ENCODE measurements at regions not wholly inside any gene's neighbourhood (a gene's known extent, or its start where the extent isn't known, plus 50 kb on each side); places are given as distances from the start of the nearest gene placed in this dataset.

DNA sequence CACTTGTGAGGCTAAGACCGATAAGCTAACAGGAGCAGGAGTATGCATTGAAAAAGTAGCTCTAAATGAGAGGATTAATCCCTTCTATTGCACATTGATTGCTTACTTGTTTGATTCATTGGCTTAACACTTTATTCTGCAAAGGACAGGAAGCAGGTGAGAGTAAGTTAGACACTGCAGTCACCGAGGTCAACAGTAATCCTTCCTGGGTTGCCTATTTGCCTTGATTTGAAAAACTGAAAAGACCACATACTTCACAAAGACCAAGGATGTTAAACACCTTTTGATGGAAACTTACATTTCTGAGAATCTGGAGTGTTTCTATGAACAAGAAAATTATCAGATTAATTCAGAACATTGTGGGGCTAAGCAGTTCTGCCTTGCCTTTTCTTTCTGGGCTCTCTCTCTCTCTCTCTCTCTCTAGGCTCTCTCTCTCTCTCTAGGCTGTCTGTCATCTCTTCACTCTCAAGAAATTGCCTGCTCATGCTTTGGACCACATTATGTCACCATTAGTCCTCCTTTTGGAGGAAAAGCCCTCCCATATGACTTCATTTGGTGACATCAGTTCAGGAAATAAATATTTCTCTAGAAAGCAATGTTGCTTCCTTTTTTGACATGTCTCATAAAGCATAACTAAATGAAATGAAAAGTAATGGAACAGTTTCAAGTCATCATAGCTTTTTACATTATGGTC lies 103.8 kb downstream of the TNFSF18 start:
- no peak overlapping the region for H3K4me3 ChIP-seq (ENCODE audit: low read depth, low read length)
- no peak for DNase-seq (ENCODE audit: low read depth)
- TF ChIP-seq, protein P1, sequence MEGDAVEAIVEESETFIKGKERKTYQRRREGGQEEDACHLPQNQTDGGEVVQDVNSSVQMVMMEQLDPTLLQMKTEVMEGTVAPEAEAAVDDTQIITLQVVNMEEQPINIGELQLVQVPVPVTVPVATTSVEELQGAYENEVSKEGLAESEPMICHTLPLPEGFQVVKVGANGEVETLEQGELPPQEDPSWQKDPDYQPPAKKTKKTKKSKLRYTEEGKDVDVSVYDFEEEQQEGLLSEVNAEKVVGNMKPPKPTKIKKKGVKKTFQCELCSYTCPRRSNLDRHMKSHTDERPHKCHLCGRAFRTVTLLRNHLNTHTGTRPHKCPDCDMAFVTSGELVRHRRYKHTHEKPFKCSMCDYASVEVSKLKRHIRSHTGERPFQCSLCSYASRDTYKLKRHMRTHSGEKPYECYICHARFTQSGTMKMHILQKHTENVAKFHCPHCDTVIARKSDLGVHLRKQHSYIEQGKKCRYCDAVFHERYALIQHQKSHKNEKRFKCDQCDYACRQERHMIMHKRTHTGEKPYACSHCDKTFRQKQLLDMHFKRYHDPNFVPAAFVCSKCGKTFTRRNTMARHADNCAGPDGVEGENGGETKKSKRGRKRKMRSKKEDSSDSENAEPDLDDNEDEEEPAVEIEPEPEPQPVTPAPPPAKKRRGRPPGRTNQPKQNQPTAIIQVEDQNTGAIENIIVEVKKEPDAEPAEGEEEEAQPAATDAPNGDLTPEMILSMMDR (IDR thresholded peaks at IDR 0.05; ENCODE audit: insufficient read depth, low read length), result no peak

DNA sequence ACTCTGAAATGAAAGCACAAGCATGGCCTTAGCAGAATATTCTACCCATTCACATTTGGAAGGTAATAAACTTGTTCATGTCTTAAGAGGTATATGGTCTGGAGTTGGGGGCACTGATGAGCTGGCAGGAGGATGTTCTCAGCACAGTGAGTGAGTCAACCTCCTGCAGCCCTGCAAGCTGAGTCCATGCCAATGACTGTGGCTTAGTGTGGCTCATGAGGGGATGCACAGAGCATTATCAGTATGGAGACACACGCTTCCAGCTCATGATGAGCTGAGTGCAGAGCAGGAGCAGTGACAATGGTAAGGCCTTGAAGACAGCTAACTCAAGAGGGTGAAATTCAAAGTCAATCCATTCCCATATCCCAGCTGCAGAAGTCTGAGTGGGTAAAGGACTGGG lies 102.3 kb downstream of the TNFSF18 start:
- no peak overlapping the region for H3K4me3 ChIP-seq (ENCODE audit: low read depth, low read length)
- peak; percentile 50 for DNase-seq (ENCODE audit: low read depth)
- TF ChIP-seq, protein P1 (IDR thresholded peaks at IDR 0.05; ENCODE audit: insufficient read depth, low read length), result no peak

DNA sequence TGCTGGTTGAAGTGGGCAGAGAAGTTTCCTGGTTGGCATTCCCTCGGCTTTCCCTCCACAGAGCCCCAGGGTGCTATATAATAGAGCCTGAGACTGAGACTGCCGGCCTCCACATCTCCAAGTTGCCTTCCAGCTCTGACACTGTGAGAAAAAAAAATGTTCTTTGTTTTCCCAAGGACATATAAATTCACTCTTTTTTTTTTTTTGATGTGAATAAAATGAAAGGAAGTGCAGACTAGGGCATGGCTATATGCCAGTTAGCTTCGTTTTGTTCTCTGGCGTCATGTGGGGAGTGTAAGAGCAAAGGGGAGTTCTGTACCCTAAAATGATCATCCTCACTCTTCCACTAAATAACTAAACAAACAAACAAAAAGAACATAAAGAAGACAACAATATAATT lies 101.6 kb downstream of the TNFSF18 start:
- no peak overlapping the region for H3K4me3 ChIP-seq (ENCODE audit: low read depth, low read length)
- TF ChIP-seq, protein P1 (IDR thresholded peaks at IDR 0.05; ENCODE audit: insufficient read depth, low read length), result no peak
- no peak for DNase-seq (ENCODE audit: low read depth)

DNA sequence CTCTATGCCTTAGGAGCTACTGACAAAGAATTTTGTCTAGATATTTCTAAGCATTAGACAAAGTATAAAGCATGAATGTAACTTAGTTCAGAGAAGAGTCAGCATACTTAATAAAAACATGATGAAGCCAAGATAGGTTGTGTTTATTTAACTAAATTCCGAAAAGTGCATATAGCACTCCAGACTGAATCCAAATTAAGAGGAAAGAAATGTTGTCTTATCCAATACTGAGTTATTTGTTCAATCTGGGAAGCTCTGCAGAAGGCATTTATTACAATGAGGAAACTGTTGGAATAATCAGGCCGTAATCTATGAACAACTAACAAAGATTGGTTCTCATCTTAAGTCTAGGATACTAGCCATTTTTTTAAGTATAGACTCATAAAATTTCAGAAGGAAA lies 100.2 kb downstream of the TNFSF18 start:
- TF ChIP-seq, protein P1 (IDR thresholded peaks at IDR 0.05; ENCODE audit: insufficient read depth, low read length), result no peak
- no peak for DNase-seq (ENCODE audit: low read depth)
- H3K4me3 ChIP-seq (ENCODE audit: low read depth, low read length), result no peak overlapping the region

DNA sequence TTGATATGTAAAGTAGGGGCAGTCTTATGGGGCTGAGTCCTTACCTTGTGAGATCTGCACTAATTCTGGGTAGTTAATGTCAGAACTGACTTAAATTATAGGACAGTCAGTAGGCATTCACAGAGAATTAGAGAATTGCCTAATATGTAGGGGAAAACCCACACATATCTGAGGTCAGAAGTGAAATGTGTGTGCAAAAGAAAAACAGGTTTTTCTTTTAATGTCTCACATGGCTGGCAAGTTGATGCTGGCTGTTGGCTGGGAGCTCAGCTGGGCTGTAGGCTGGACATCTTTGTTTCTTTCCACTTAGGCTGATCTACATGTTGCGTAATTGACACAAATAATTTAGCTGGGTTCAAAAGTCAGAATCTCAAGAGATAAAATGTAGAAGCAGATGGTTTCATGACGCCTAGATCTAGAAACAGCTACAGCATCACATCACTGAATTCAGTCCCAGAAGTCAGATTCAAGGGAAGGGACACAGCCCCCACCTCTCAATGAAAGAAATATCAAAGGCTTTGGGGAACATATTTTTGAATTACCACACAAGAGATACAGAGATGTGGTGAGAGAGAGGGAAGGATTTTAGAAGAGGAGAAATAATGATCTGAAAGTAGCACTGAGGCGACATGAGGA lies 98.9 kb downstream of the TNFSF18 start:
- H3K4me3 ChIP-seq (ENCODE audit: low read depth, low read length), result no peak overlapping the region
- peak; percentile 86 for DNase-seq (ENCODE audit: low read depth)
- TF ChIP-seq, protein P1 (IDR thresholded peaks at IDR 0.05; ENCODE audit: insufficient read depth, low read length), result no peak

DNA sequence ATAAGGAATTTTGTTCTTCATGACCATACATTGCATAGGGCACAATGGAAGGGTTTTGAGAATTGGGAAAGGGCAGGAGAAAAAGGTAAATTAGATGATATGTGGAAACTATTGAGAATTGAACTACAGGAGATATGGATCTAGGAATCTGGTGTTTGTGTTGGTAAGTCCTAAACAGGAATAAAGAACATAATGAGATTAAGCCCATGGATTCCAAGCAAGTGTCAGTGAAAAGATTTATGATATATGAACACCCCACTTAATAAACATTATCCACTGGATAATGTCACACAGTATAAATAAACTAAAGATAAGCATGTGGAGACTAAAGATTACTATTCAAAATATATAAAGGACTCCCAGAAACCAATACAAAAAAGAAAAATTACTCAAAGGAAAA lies 98.2 kb downstream of the TNFSF18 start:
- no peak overlapping the region for H3K4me3 ChIP-seq (ENCODE audit: low read depth, low read length)
- DNase-seq (ENCODE audit: low read depth), result peak; percentile 58
- TF ChIP-seq, protein P1 (IDR thresholded peaks at IDR 0.05; ENCODE audit: insufficient read depth, low read length), result no peak
